ENCODE measurements at regions not wholly inside any gene's neighbourhood (a gene's known extent, or its start where the extent isn't known, plus 50 kb on each side); places are given as distances from the start of the nearest gene placed in this dataset.
"Not testable (repeated sequence)": the region's sequence is repeated elsewhere in the genome, so short reads cannot be mapped to it uniquely, and the experiment has no call there.

GRCh38 chr11:86171627-86172026, 72.9 kb upstream of the EED start:
- H3K36me3 ChIP-seq: no peaks in the 10 kb centered on the region
- peaks cover 21% of the 10 kb centered on the region for H3K4me1 ChIP-seq
- no peak overlapping the region for H3K4me3 ChIP-seq
- no peak for DNase-seq (ENCODE audit: extremely low spot score in 2 of 2)
- no peaks in the 10 kb centered on the region for H3K27me3 ChIP-seq
- TF ChIP-seq POLR2AphosphoS5 (IDR thresholded peaks at IDR 0.05; ENCODE audit: insufficient read depth in 1 of 2, low read depth in 1 of 2): no peak
- intact Hi-C loops (cut with DNase I): no loop called here
- no peaks in the 10 kb centered on the region for H3K9me3 ChIP-seq
- no peak overlapping the region for H3K27ac ChIP-seq

- Histone ChIP-seq H3K9me3 (no peaks in the 10 kb centered on the region), H3K36me3 (no peaks in the 10 kb centered on the region), H3K4me3 (no peak overlapping the region), H3K27ac (no peak overlapping the region), H3K4me1 (peaks cover 2% of the 10 kb centered on the region), H3K27me3 (no peaks in the 10 kb centered on the region)
- intact Hi-C loops (cut with DNase I): no loop called here
- no peak for TF ChIP-seq CTCF (IDR thresholded peaks at IDR 0.05)
- TF ChIP-seq POLR2AphosphoS5 (IDR thresholded peaks at IDR 0.05; ENCODE audit: insufficient read depth in 1 of 2, low read depth in 1 of 2): no peak
- TF ChIP-seq POLR2A (IDR thresholded peaks at IDR 0.05): no peak
- no peak for DNase-seq (ENCODE audit: extremely low spot score in 2 of 2)
These were observed 76.9 kb upstream of the EED start for GRCh38 chr11:86167499-86168164.

DNA sequence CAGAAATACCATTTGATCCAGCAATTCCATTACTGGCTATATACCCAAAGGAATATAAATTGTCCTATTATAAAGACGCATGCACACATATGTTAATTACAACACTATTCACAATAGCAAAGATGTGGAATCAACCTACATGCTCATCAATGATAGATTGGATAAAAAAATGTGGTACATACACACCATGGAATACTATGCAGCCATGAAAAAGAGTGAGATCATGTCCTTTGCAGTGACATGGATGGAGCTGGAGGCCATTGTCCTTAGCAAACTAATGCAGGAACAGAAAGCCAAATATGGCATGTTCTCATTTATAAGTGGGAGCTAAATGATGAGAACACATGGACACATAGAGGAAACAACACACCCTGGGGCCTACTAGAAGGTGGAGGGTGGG, 78.3 kb upstream of the EED start:
- DNase-seq (ENCODE audit: extremely low spot score in 2 of 2); H3K27me3 ChIP-seq; H3K36me3 ChIP-seq; H3K27ac ChIP-seq; H3K9me3 ChIP-seq; H3K4me3 ChIP-seq; intact Hi-C loops (cut with DNase I): not testable (repeated sequence)
- peaks cover 13% of the 10 kb centered on the region for H3K4me1 ChIP-seq

- Histone ChIP-seq H3K27ac (no peak overlapping the region), H3K36me3 (no peaks in the 10 kb centered on the region), H3K4me3 (no peak overlapping the region), H3K9me3 (no peaks in the 10 kb centered on the region), H3K27me3 (no peaks in the 10 kb centered on the region), H3K4me1 (peaks cover 30% of the 10 kb centered on the region)
- TF ChIP-seq CTCF (IDR thresholded peaks at IDR 0.05) (no peak), POLR2A (IDR thresholded peaks at IDR 0.05) (no peak), POLR2AphosphoS5 (IDR thresholded peaks at IDR 0.05; ENCODE audit: insufficient read depth in 1 of 2, low read depth in 1 of 2) (no peak)
- intact Hi-C loops (cut with DNase I): no loop called here
- DNase-seq (ENCODE audit: extremely low spot score in 2 of 2): no peak
These were observed 80.4 kb upstream of the EED start for GRCh38 chr11:86164106-86164505.

DNA sequence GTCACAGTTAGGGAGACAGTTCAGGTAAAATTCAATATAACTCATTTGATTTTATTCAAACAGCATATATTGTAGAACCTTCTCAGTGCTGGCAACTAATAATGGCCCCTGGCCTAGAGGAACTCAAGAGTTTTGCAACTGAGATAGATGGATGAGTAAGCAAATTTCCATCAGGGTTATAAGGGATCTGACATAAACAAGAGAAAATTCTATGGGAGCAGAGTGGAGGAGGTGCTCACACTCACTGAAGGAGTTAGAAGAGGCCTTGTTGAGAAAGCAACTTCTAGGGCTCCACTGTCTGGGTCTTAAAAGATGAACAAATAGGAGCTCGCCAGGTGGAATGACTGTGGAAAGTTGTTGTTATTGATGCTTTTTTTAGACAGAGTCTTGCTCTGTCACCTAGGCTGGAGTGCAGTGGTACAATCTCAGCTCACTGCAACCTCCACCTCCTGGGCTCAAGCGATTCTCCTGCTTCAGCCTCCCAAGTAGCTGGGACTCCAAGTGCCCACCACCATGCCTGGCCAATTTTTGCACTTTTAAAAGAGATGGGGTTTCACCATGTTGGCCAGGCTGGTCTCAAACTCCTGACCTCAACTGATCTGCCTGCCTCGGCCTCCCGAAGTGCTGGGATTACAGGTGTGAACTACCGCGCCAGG, 81.2 kb upstream of the EED start:
- DNase-seq (ENCODE audit: extremely low spot score in 2 of 2); H3K9me3 ChIP-seq; H3K36me3 ChIP-seq; H3K27me3 ChIP-seq; H3K27ac ChIP-seq; intact Hi-C loops (cut with DNase I); H3K4me3 ChIP-seq: not testable (repeated sequence)
- H3K4me1 ChIP-seq: peaks cover 30% of the 10 kb centered on the region

DNA sequence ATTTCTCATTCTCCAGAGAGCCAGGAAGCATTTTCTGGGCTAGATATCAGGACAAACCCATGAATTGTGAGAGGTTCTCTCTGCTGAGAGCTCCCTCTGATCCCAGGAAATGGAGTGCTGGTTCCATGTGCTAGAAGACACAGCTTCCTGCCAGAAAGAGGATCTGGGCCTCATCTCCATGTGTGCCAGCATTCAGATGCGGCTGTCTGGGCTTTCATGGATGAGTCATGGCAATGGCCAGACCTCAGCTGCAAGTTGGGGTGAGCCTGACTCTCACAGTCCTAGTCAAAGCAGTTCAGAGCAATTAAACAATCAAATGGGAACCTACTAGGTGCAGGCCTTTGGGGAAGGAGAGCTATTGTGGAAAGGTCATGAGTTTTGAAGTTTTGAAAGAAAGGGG, 82.3 kb upstream of the EED start:
- Histone ChIP-seq H3K27me3 (no peaks in the 10 kb centered on the region), H3K27ac (peak overlapping the region; percentile 22), H3K4me1 (peaks cover 30% of the 10 kb centered on the region), H3K9me3 (no peaks in the 10 kb centered on the region), H3K36me3 (no peaks in the 10 kb centered on the region), H3K4me3 (no peak overlapping the region)
- DNase-seq (ENCODE audit: extremely low spot score in 2 of 2): no peak
- TF ChIP-seq POLR2A (IDR thresholded peaks at IDR 0.05) (no peak), CTCF (IDR thresholded peaks at IDR 0.05) (no peak), POLR2AphosphoS5 (IDR thresholded peaks at IDR 0.05; ENCODE audit: insufficient read depth in 1 of 2, low read depth in 1 of 2) (no peak)
- intact Hi-C loops (cut with DNase I): no loop called here
